ENCODE measurements at regions not wholly inside any gene's neighbourhood (a gene's known extent, or its start where the extent isn't known, plus 50 kb on each side); places are given as distances from the start of the nearest gene placed in this dataset.

- Histone ChIP-seq H3K36me3 (replicated peaks in 1 of 2; ENCODE audit: control insufficient read depth in 2 of 2, insufficient read depth in 2 of 2, low read length in 2 of 2) (no peaks in the 10 kb centered on the region), H2AFZ (ENCODE audit: low read length) (no peak overlapping the region), H3K23ac (ENCODE audit: low read depth, low read length, poor library complexity) (no peak overlapping the region), H3K4me3 (ENCODE audit: low read length in 2 of 2) (no peak overlapping the region), H2BK12ac (ENCODE audit: low read length) (no peak overlapping the region), H3K18ac (ENCODE audit: low read length) (no peak overlapping the region), H3K79me1 (ENCODE audit: low read depth, low read length) (no peaks in the 10 kb centered on the region), H3K9ac (ENCODE audit: low read depth, low read length, poor library complexity) (no peak overlapping the region), H4K8ac (ENCODE audit: low read depth, low read length) (no peak overlapping the region), H3K4me2 (ENCODE audit: insufficient read depth, low read length, poor library complexity, severe bottlenecking) (no peak overlapping the region), H2BK5ac (ENCODE audit: low read length) (no peak overlapping the region), H3K27me3 (ENCODE audit: control insufficient read depth in 3 of 3, insufficient read depth in 3 of 3, low read depth in 1 of 3, low read length in 3 of 3) (no peaks in the 10 kb centered on the region), H2BK120ac (ENCODE audit: low read depth, low read length) (no peak overlapping the region), H4K91ac (ENCODE audit: low read depth, low read length, poor library complexity) (no peak overlapping the region), H3K14ac (ENCODE audit: low read length) (no peak overlapping the region), H3K4me1 (ENCODE audit: control insufficient read depth in 2 of 2, insufficient read depth in 1 of 2, low read depth in 1 of 2, low read length in 2 of 2) (no peaks in the 10 kb centered on the region), H3K4ac (ENCODE audit: low read length) (no peak overlapping the region), H3K27ac (replicated peaks; ENCODE audit: low read length) (no peak overlapping the region), H2AK5ac (ENCODE audit: low read depth, low read length) (no peak overlapping the region), H3K9me3 (replicated peaks in 1 of 2; ENCODE audit: control insufficient read depth in 2 of 2, insufficient read depth in 1 of 2, low read depth in 1 of 2, low read length in 2 of 2) (no peaks in the 10 kb centered on the region), H2BK15ac (ENCODE audit: low read length) (no peak overlapping the region)
- no peak for DNase-seq (ENCODE audit: low spot score)
- no CpG with 5 or more reads among the region's 1 CpG for WGBS, 2 donors (ENCODE audit: extremely low coverage in 2 of 2, insufficient read length in 2 of 2, insufficient replicate concordance in 1 of 2)
These were observed 472.0 kb downstream of the ZPLD1 start for GRCh38 chr3:102906818-102907217.

GRCh38 chr3:102909904-102910303 is 475.1 kb downstream of the ZPLD1 start:
- H3K4ac ChIP-seq (ENCODE audit: low read length): no peak overlapping the region
- no peak overlapping the region for H3K27ac ChIP-seq (replicated peaks; ENCODE audit: low read length)

GRCh38 chr3:102916532-102916931 is 481.7 kb downstream of the ZPLD1 start:
- no peak overlapping the region for H3K27ac ChIP-seq (replicated peaks; ENCODE audit: low read length)
- H2BK120ac ChIP-seq (ENCODE audit: low read depth, low read length): no peak overlapping the region
- H4K8ac ChIP-seq (ENCODE audit: low read depth, low read length): no peak overlapping the region
- H3K23ac ChIP-seq (ENCODE audit: low read depth, low read length, poor library complexity): no peak overlapping the region
- no peak for DNase-seq (ENCODE audit: low spot score)
- H3K4me1 ChIP-seq (ENCODE audit: control insufficient read depth in 2 of 2, insufficient read depth in 1 of 2, low read depth in 1 of 2, low read length in 2 of 2): no peaks in the 10 kb centered on the region
- no peak overlapping the region for H3K18ac ChIP-seq (ENCODE audit: low read length)
- H3K79me1 ChIP-seq (ENCODE audit: low read depth, low read length): no peaks in the 10 kb centered on the region
- no peak overlapping the region for H3K9ac ChIP-seq (ENCODE audit: low read depth, low read length, poor library complexity)
- no peak overlapping the region for H2BK15ac ChIP-seq (ENCODE audit: low read length)
- H3K27me3 ChIP-seq (ENCODE audit: control insufficient read depth in 3 of 3, insufficient read depth in 3 of 3, low read depth in 1 of 3, low read length in 3 of 3): no peaks in the 10 kb centered on the region
- WGBS, 2 donors (ENCODE audit: extremely low coverage in 2 of 2, insufficient read length in 2 of 2, insufficient replicate concordance in 1 of 2): no CpG with 5 or more reads among the region's 2 CpGs
- H2AK5ac ChIP-seq (ENCODE audit: low read depth, low read length): no peak overlapping the region
- no peak overlapping the region for H2BK5ac ChIP-seq (ENCODE audit: low read length)
- H3K14ac ChIP-seq (ENCODE audit: low read length): no peak overlapping the region
- H2BK12ac ChIP-seq (ENCODE audit: low read length): no peak overlapping the region
- no peaks in the 10 kb centered on the region for H3K36me3 ChIP-seq (replicated peaks in 1 of 2; ENCODE audit: control insufficient read depth in 2 of 2, insufficient read depth in 2 of 2, low read length in 2 of 2)
- H3K9me3 ChIP-seq (replicated peaks in 1 of 2; ENCODE audit: control insufficient read depth in 2 of 2, insufficient read depth in 1 of 2, low read depth in 1 of 2, low read length in 2 of 2): no peaks in the 10 kb centered on the region
- no peak overlapping the region for H3K4me3 ChIP-seq (ENCODE audit: low read length in 2 of 2)
- H3K4me2 ChIP-seq (ENCODE audit: insufficient read depth, low read length, poor library complexity, severe bottlenecking): no peak overlapping the region
- no peak overlapping the region for H2AFZ ChIP-seq (ENCODE audit: low read length)
- no peak overlapping the region for H3K4ac ChIP-seq (ENCODE audit: low read length)
- H4K91ac ChIP-seq (ENCODE audit: low read depth, low read length, poor library complexity): no peak overlapping the region

More at GRCh38 chr3:102909904-102910303, 475.1 kb downstream of the ZPLD1 start:
- no peak overlapping the region for H3K14ac ChIP-seq (ENCODE audit: low read length)
- H3K23ac ChIP-seq (ENCODE audit: low read depth, low read length, poor library complexity): no peak overlapping the region
- no peak overlapping the region for H3K4me3 ChIP-seq (ENCODE audit: low read length in 2 of 2)
- no peak overlapping the region for H3K4me2 ChIP-seq (ENCODE audit: insufficient read depth, low read length, poor library complexity, severe bottlenecking)
- no peak overlapping the region for H2AK5ac ChIP-seq (ENCODE audit: low read depth, low read length)
- no peak overlapping the region for H2BK15ac ChIP-seq (ENCODE audit: low read length)
- H3K4me1 ChIP-seq (ENCODE audit: control insufficient read depth in 2 of 2, insufficient read depth in 1 of 2, low read depth in 1 of 2, low read length in 2 of 2): no peaks in the 10 kb centered on the region
- H3K27me3 ChIP-seq (ENCODE audit: control insufficient read depth in 3 of 3, insufficient read depth in 3 of 3, low read depth in 1 of 3, low read length in 3 of 3): no peaks in the 10 kb centered on the region
- no peak overlapping the region for H2BK12ac ChIP-seq (ENCODE audit: low read length)
- no peak overlapping the region for H2AFZ ChIP-seq (ENCODE audit: low read length)
- no peak for DNase-seq (ENCODE audit: low spot score)
- H4K91ac ChIP-seq (ENCODE audit: low read depth, low read length, poor library complexity): no peak overlapping the region
- WGBS, 2 donors (ENCODE audit: extremely low coverage in 2 of 2, insufficient read length in 2 of 2, insufficient replicate concordance in 1 of 2): no CpG with 5 or more reads among the region's 1 CpG
- no peaks in the 10 kb centered on the region for H3K9me3 ChIP-seq (replicated peaks in 1 of 2; ENCODE audit: control insufficient read depth in 2 of 2, insufficient read depth in 1 of 2, low read depth in 1 of 2, low read length in 2 of 2)
- H2BK5ac ChIP-seq (ENCODE audit: low read length): no peak overlapping the region
- H3K18ac ChIP-seq (ENCODE audit: low read length): no peak overlapping the region
- no peak overlapping the region for H3K9ac ChIP-seq (ENCODE audit: low read depth, low read length, poor library complexity)
- no peaks in the 10 kb centered on the region for H3K36me3 ChIP-seq (replicated peaks in 1 of 2; ENCODE audit: control insufficient read depth in 2 of 2, insufficient read depth in 2 of 2, low read length in 2 of 2)
- no peaks in the 10 kb centered on the region for H3K79me1 ChIP-seq (ENCODE audit: low read depth, low read length)
- H2BK120ac ChIP-seq (ENCODE audit: low read depth, low read length): no peak overlapping the region
- no peak overlapping the region for H4K8ac ChIP-seq (ENCODE audit: low read depth, low read length)

- no peak overlapping the region for H3K9ac ChIP-seq (ENCODE audit: low read depth, low read length, poor library complexity)
- H2BK12ac ChIP-seq (ENCODE audit: low read length): no peak overlapping the region
These were observed 491.8 kb downstream of the ZPLD1 start for GRCh38 chr3:102926618-102927017.

More at GRCh38 chr3:102926618-102927017, 491.8 kb downstream of the ZPLD1 start:
- no peak for DNase-seq (ENCODE audit: low spot score)
- Histone ChIP-seq H3K79me1 (ENCODE audit: low read depth, low read length) (no peaks in the 10 kb centered on the region), H2AK5ac (ENCODE audit: low read depth, low read length) (no peak overlapping the region), H3K9me3 (replicated peaks in 1 of 2; ENCODE audit: control insufficient read depth in 2 of 2, insufficient read depth in 1 of 2, low read depth in 1 of 2, low read length in 2 of 2) (peaks cover 2 to 3% of the 10 kb centered on the region in 2 donors), H3K27me3 (ENCODE audit: control insufficient read depth in 3 of 3, insufficient read depth in 3 of 3, low read depth in 1 of 3, low read length in 3 of 3) (no peaks in the 10 kb centered on the region), H3K4me3 (ENCODE audit: low read length in 2 of 2) (no peak overlapping the region), H4K91ac (ENCODE audit: low read depth, low read length, poor library complexity) (no peak overlapping the region), H3K4me2 (ENCODE audit: insufficient read depth, low read length, poor library complexity, severe bottlenecking) (no peak overlapping the region), H3K4ac (ENCODE audit: low read length) (no peak overlapping the region), H2BK120ac (ENCODE audit: low read depth, low read length) (no peak overlapping the region), H3K4me1 (ENCODE audit: control insufficient read depth in 2 of 2, insufficient read depth in 1 of 2, low read depth in 1 of 2, low read length in 2 of 2) (no peaks in the 10 kb centered on the region), H3K18ac (ENCODE audit: low read length) (no peak overlapping the region), H4K8ac (ENCODE audit: low read depth, low read length) (no peak overlapping the region), H2AFZ (ENCODE audit: low read length) (no peak overlapping the region), H2BK5ac (ENCODE audit: low read length) (no peak overlapping the region), H3K27ac (replicated peaks; ENCODE audit: low read length) (no peak overlapping the region), H2BK15ac (ENCODE audit: low read length) (no peak overlapping the region), H3K36me3 (replicated peaks in 1 of 2; ENCODE audit: control insufficient read depth in 2 of 2, insufficient read depth in 2 of 2, low read length in 2 of 2) (no peaks in the 10 kb centered on the region), H3K14ac (ENCODE audit: low read length) (no peak overlapping the region), H3K23ac (ENCODE audit: low read depth, low read length, poor library complexity) (no peak overlapping the region)
- no CpG with 5 or more reads among the region's 3 CpGs for whole genome bisulfite sequencing, 2 donors (ENCODE audit: extremely low coverage in 2 of 2, insufficient read length in 2 of 2, insufficient replicate concordance in 1 of 2)
